ENCODE measurements at regions not wholly inside any gene's neighbourhood (a gene's known extent, or its start where the extent isn't known, plus 50 kb on each side); places are given as distances from the start of the nearest gene placed in this dataset.
A peak's percentile ranks its signal among the peaks of the same experiment; 100 is the strongest.

- no peak for TF ChIP-seq CSRNP2 (CRISPR knock-in tag; conservative IDR thresholded peaks at IDR 0.05; ENCODE audit: low read depth)
- no peak for TF ChIP-seq ZUFSP (CRISPR knock-in tag; IDR thresholded peaks at IDR 0.05; ENCODE audit: borderline replicate concordance)
- TF ChIP-seq ZMAT3 (CRISPR knock-in tag; conservative IDR thresholded peaks at IDR 0.05) = no peak
- no peak for TF ChIP-seq ZNF564 (CRISPR knock-in tag; IDR thresholded peaks at IDR 0.05)
- TF ChIP-seq HMGA1 (CRISPR knock-in tag; conservative IDR thresholded peaks at IDR 0.05) = no peak
- no peak for TF ChIP-seq CENPT (CRISPR knock-in tag; IDR thresholded peaks at IDR 0.05; ENCODE audit: low read depth)
- peak; percentile 82; the same call in 1 of the 2 replicates for TF ChIP-seq ZNF782 (CRISPR knock-in tag; IDR thresholded peaks at IDR 0.05; ENCODE audit: borderline replicate concordance)
- no peak for TF ChIP-seq ZXDC (CRISPR knock-in tag; IDR thresholded peaks at IDR 0.05)
- TF ChIP-seq ELK4 (CRISPR knock-in tag; IDR thresholded peaks at IDR 0.05; ENCODE audit: borderline replicate concordance) = no peak
- TF ChIP-seq RAD21 (CRISPR knock-in tag; IDR thresholded peaks at IDR 0.05) = peak; percentile 56; the same call in 1 of the 2 replicates
- TF ChIP-seq SNAPC4 (CRISPR knock-in tag; IDR thresholded peaks at IDR 0.05) = peak; percentile 65
- TF ChIP-seq POLR2A (IDR thresholded peaks at IDR 0.05; ENCODE audit: insufficient read depth in 1 of 2, low read depth in 2 of 2, low read length in 2 of 2) = peak; percentile 63 to 72; a peak in 2 of 4 replicates
- peak; percentile 57 for TF ChIP-seq TAF1 (CRISPR knock-in tag; IDR thresholded peaks at IDR 0.05)
These were observed 235.0 kb downstream of the TTLL2 start (continued) for GRCh38 chr6:167559675-167560479.
